Right lobe of liver (tissue), 6 donors: ENCODE measurements at regions not wholly inside any gene's neighbourhood (a gene's known extent, or its start where the extent isn't known, plus 50 kb on each side); places are given as distances from the start of the nearest gene placed in this dataset.

Source experiments
- ATAC-seq, 4 donors: fragments of 200-7000 bp; cut with Tn5 transposase; one replicate each; pipeline ENCODE4 v1.9.1; 2020; ENCODE audit warnings: mild to moderate bottlenecking in 4 of 4, moderate library complexity in 4 of 4
- DNase-seq, 3 donors: peaks; one replicate each; pipeline ENCODE4 v3.0.0-alpha.2; 2020
- H3K27ac ChIP-seq, 3 donors: fragments of 200-600 bp; one replicate each; pipeline ENCODE4 v1.8.0; 2022
- H3K27me3 ChIP-seq, 2 donors: fragments of 200-600 bp; one replicate each; pipeline ENCODE4 v1.8.0; 2022
- H3K36me3 ChIP-seq, 4 donors: fragments of 200-600 bp; sonication (generic) in 1 of 4; one replicate each; pipeline versions ENCODE4 v1.5.1 to v1.8.0; 2017 to 2022; ENCODE audit warnings: control low read depth in 1 of 4
- H3K4me1 ChIP-seq, 4 donors: fragments of 200-600 bp; sonication (generic) in 1 of 4; one replicate each; pipeline versions ENCODE4 v1.5.1 to v1.8.0; 2017 to 2022; ENCODE audit warnings: control low read depth in 1 of 4
- H3K4me3 ChIP-seq, 3 donors: fragments of 200-600 bp; one replicate each; pipeline ENCODE4 v1.8.0; 2022
- H3K9me3 ChIP-seq, 4 donors: fragments of 200-600 bp; sonication (generic) in 1 of 4; one replicate each; pipeline versions ENCODE4 v1.5.1 to v1.8.0; 2017 to 2022; ENCODE audit warnings: control low read depth in 1 of 4
- CTCF ChIP-seq, 4 donors: fragments of 200-600 bp in 3 of 4; fragments of 450-650 bp in 1 of 4; IDR thresholded peaks; one replicate each; pipeline versions ENCODE4 v1.5.1 to v1.8.0; 2016 to 2022; ENCODE audit warnings: antibody characterized with exemption in 4 of 4, mild to moderate bottlenecking in 2 of 4
- POLR2A ChIP-seq: fragments of 450-650 bp; IDR thresholded peaks from one replicate; pipeline ENCODE4 v1.6.1; 2017; ENCODE audit warnings: antibody characterized with exemption, mild to moderate bottlenecking
- WGBS: methylation state at CpG from one replicate; pipeline ENCODE4 v1.1.6; 2018; ENCODE audit warnings: low coverage, low lambda C conversion rate; ENCODE audit not compliant: insufficient coverage; ENCODE audit errors: missing lambda C conversion rate; 5-methylcytosine and 5-hydroxymethylcytosine counted together
- intact Hi-C, 2 donors: fragments of 100-400 bp; cut with DNase I; formaldehyde crosslinking; loops; one replicate each; pipeline versions ENCODE4 v1.11.2 to v1.14.1; 2022
- donor health status: DM: no; HTN: yes; CAD: no.
- donor health status: DM: no; HTN: no; CAD: no.
- donor health status: DM: no; HTN: no; CAD: no.
- donor health status: DM: no; HTN: yes; CAD: no.
- donor health status: DM: no; HTN: yes; CAD: no.

- no peak for ATAC-seq
- Histone ChIP-seq H3K9me3 (no peaks in the 10 kb centered on the region), H3K36me3 (no peaks in the 10 kb centered on the region), H3K4me1 (no peaks in the 10 kb centered on the region), H3K27ac (no peak overlapping the region), H3K4me3 (no peak overlapping the region), H3K27me3 (no peaks in the 10 kb centered on the region)
- DNase-seq, result no peak
- intact Hi-C loops, result no loop called here
- TF ChIP-seq POLR2A, result no peak
- no peak for TF ChIP-seq CTCF (IDR thresholded peaks at IDR 0.05)
- WGBS, result 76% methylated on average over 6 of the region's 6 CpGs
These were observed 66.0 kb upstream of the TENM3 start for GRCh38 chr4:182177166-182177565.

GRCh38 chr4:182179105-182179504 lies 64.1 kb upstream of the TENM3 start:
- no peaks in the 10 kb centered on the region for H3K4me1 ChIP-seq
- ATAC-seq (no peak), DNase-seq (no peak)
- H3K36me3 ChIP-seq, result no peaks in the 10 kb centered on the region
- TF ChIP-seq CTCF (IDR thresholded peaks at IDR 0.05) (no peak), POLR2A (no peak)
- intact Hi-C loops, result no loop called here
- 68% methylated on average over 1 of the region's 1 CpG for WGBS
- no peaks in the 10 kb centered on the region for H3K27me3 ChIP-seq
- no peak overlapping the region for H3K27ac ChIP-seq
- H3K4me3 ChIP-seq, result no peak overlapping the region
- H3K9me3 ChIP-seq, result no peaks in the 10 kb centered on the region

- H3K9me3 ChIP-seq, result no peaks in the 10 kb centered on the region
- no peak overlapping the region for H3K4me3 ChIP-seq
- H3K36me3 ChIP-seq, result no peaks in the 10 kb centered on the region
- WGBS, result 38% methylated on average over 1 of the region's 1 CpG
- DNase-seq (no peak), ATAC-seq (no peak)
- no peak for TF ChIP-seq CTCF (IDR thresholded peaks at IDR 0.05)
- no peak for TF ChIP-seq POLR2A
- H3K27ac ChIP-seq, result no peak overlapping the region
- H3K4me1 ChIP-seq, result no peaks in the 10 kb centered on the region
- no peaks in the 10 kb centered on the region for H3K27me3 ChIP-seq
- intact Hi-C loops, result no loop called here
These were observed 63.5 kb upstream of the TENM3 start for GRCh38 chr4:182179751-182180150.

GRCh38 chr4:182185491-182185890 lies 57.7 kb upstream of the TENM3 start:
- ATAC-seq, result no peak
- H3K36me3 ChIP-seq, result no peaks in the 10 kb centered on the region
- H3K27me3 ChIP-seq, result no peaks in the 10 kb centered on the region
- no peak overlapping the region for H3K4me3 ChIP-seq
- 75% methylated on average over 6 of the region's 6 CpGs for WGBS
- H3K4me1 ChIP-seq, result no peaks in the 10 kb centered on the region
- H3K27ac ChIP-seq, result no peak overlapping the region
- TF ChIP-seq CTCF (IDR thresholded peaks at IDR 0.05), result no peak
- TF ChIP-seq POLR2A, result no peak
- DNase-seq, result no peak
- H3K9me3 ChIP-seq, result no peaks in the 10 kb centered on the region
- intact Hi-C loops, result no loop called here

DNA sequence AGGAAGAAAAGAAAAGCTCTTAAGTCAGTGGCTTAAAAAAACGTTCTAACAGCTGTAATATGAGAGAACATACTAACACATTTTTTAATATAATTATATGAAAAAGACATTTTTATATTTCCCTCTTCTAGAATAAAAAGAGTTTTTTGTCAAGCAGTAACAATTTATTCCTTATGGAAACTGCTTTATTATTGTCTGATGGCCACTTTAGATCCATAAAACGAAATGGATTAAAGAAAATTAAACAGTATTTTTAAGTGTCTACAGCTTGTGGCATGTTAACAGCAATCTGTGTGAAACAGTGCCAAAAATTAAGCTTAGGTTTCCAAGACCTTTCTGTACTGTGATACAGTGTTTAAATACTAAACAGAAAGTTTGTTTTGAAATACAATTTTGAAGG lies 55.5 kb upstream of the TENM3 start:
- 8% methylated on average over 2 of the region's 2 CpGs for WGBS

More for the DNA sequence above, 55.5 kb upstream of the TENM3 start:
- H3K36me3 ChIP-seq, result no peaks in the 10 kb centered on the region
- H3K4me3 ChIP-seq, result no peak overlapping the region
- no peak overlapping the region for H3K27ac ChIP-seq
- intact Hi-C loops, result no loop called here
- ATAC-seq (no peak), DNase-seq (no peak)
- H3K9me3 ChIP-seq, result no peaks in the 10 kb centered on the region
- no peaks in the 10 kb centered on the region for H3K27me3 ChIP-seq
- no peaks in the 10 kb centered on the region for H3K4me1 ChIP-seq
- TF ChIP-seq POLR2A (no peak), CTCF (IDR thresholded peaks at IDR 0.05) (no peak)
